Muscle of leg (tissue), 3 donors: ENCODE measurements at regions not wholly inside any gene's neighbourhood (a gene's known extent, or its start where the extent isn't known, plus 50 kb on each side); places are given as distances from the start of the nearest gene placed in this dataset.

Source experiments
- DNase-seq: peaks from one replicate; pipeline ENCODE4 v3.0.0; 2013
- H3K27ac ChIP-seq: one replicate; pipeline ENCODE4 v1.5.1; 2013; ENCODE audit warnings: mild to moderate bottlenecking, low read length, control low read depth
- H3K27me3 ChIP-seq: one replicate; pipeline ENCODE4 v1.6.1; 2013; ENCODE audit warnings: low read length; ENCODE audit not compliant: control insufficient read depth, insufficient read depth
- H3K36me3 ChIP-seq: one replicate; pipeline ENCODE4 v1.6.1; 2013; ENCODE audit warnings: low read length; ENCODE audit not compliant: control insufficient read depth, insufficient read depth
- H3K4me1 ChIP-seq: one replicate; pipeline ENCODE4 v1.6.1; 2013; ENCODE audit warnings: low read length; ENCODE audit not compliant: control insufficient read depth, insufficient read depth
- H3K4me3 ChIP-seq: one replicate; pipeline ENCODE4 v1.5.1; 2013; ENCODE audit warnings: low read length, control low read depth
- H3K9me3 ChIP-seq: replicated peaks from 2 replicates; pipeline ENCODE4 v1.6.1; 2013; ENCODE audit warnings: low read depth, low read length; ENCODE audit not compliant: control insufficient read depth
- WGBS: methylation state at CpG from one replicate; pipeline ENCODE4 v1.1.5; 2013; ENCODE audit warnings: missing lambda C conversion rate; ENCODE audit not compliant: insufficient coverage; 5-methylcytosine and 5-hydroxymethylcytosine counted together

GRCh38 chr6:56348578-56348977 is 101.2 kb upstream of the COL21A1 start:
- Histone ChIP-seq H3K27ac (no peak overlapping the region), H3K4me1 (no peaks in the 10 kb centered on the region), H3K9me3 (peaks cover 3% of the 10 kb centered on the region), H3K36me3 (no peaks in the 10 kb centered on the region), H3K27me3 (no peaks in the 10 kb centered on the region), H3K4me3 (no peak overlapping the region)
- no peak for DNase-seq
- whole genome bisulfite sequencing, result 60% methylated on average over 1 of the region's 1 CpG

DNA sequence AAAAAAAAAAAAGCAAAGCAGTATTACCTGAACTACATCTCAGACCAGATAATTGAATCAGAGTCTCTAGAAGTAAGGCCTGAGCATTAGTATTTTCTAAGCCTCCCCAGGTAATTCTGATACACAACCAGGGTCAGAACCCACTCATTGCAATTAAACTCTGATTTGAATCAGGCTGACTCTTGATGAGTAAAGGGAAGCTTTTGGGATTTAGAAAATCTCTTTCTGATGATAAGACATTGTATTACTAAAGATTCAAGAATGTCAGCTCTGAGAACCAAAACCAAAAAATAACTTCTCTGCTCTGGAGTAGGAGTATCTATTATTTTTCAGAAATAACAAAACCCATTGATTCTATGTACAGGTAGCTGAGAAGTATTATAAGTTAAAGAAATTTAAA is 100.1 kb upstream of the COL21A1 start:
- no peak for DNase-seq
- H3K27ac ChIP-seq, result no peak overlapping the region
- H3K36me3 ChIP-seq, result no peaks in the 10 kb centered on the region
- H3K9me3 ChIP-seq, result no peaks in the 10 kb centered on the region
- H3K27me3 ChIP-seq, result no peaks in the 10 kb centered on the region
- no peak overlapping the region for H3K4me3 ChIP-seq
- no peaks in the 10 kb centered on the region for H3K4me1 ChIP-seq

GRCh38 chr6:56346958-56347357 is 99.6 kb upstream of the COL21A1 start:
- Histone ChIP-seq H3K27me3 (no peaks in the 10 kb centered on the region), H3K27ac (no peak overlapping the region), H3K9me3 (no peaks in the 10 kb centered on the region), H3K36me3 (no peaks in the 10 kb centered on the region), H3K4me3 (no peak overlapping the region), H3K4me1 (no peaks in the 10 kb centered on the region)
- 74% methylated on average over 4 of the region's 4 CpGs for WGBS
- no peak for DNase-seq

GRCh38 chr6:56345376-56345995 is 98.1 kb upstream of the COL21A1 start:
- DNase-seq, result no peak
- H3K4me1 ChIP-seq, result no peaks in the 10 kb centered on the region
- no CpG with 5 or more reads among the region's 6 CpGs for WGBS
- H3K27me3 ChIP-seq, result no peaks in the 10 kb centered on the region
- no peaks in the 10 kb centered on the region for H3K36me3 ChIP-seq
- H3K9me3 ChIP-seq, result no peaks in the 10 kb centered on the region
- no peak overlapping the region for H3K4me3 ChIP-seq
- H3K27ac ChIP-seq, result no peak overlapping the region

DNA sequence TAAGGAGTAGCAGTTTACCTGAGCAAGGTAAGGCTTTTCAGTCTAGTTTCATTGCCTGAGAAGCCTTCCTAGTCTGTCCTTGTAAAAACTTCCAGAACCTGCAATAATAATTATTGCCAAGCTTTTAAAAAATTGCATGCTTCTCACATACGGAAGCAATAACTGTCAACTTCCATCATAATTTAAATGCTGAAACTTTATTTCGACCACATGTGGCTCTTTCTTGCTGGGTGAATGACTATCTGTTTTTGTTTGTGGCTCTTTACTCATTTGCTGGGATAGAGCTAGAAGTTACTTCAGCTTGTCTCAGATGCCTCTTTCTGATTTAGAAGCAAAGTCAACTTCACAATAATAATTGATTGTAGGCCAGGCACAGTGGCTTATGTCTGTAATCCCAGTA is 95.9 kb upstream of the COL21A1 start:
- no peak overlapping the region for H3K27ac ChIP-seq
- no peaks in the 10 kb centered on the region for H3K4me1 ChIP-seq
- no peak overlapping the region for H3K4me3 ChIP-seq
- H3K9me3 ChIP-seq, result no peaks in the 10 kb centered on the region
- no CpG with 5 or more reads among the region's 2 CpGs for WGBS
- DNase-seq, result no peak
- H3K36me3 ChIP-seq, result no peaks in the 10 kb centered on the region
- no peaks in the 10 kb centered on the region for H3K27me3 ChIP-seq

GRCh38 chr6:56339524-56339923 is 92.1 kb upstream of the COL21A1 start:
- WGBS, result no CpG with 5 or more reads among the region's 3 CpGs
- no peak for DNase-seq
- no peak overlapping the region for H3K4me3 ChIP-seq
- no peaks in the 10 kb centered on the region for H3K27me3 ChIP-seq
- no peaks in the 10 kb centered on the region for H3K36me3 ChIP-seq
- H3K9me3 ChIP-seq, result no peaks in the 10 kb centered on the region
- H3K27ac ChIP-seq, result no peak overlapping the region
- no peaks in the 10 kb centered on the region for H3K4me1 ChIP-seq

DNA sequence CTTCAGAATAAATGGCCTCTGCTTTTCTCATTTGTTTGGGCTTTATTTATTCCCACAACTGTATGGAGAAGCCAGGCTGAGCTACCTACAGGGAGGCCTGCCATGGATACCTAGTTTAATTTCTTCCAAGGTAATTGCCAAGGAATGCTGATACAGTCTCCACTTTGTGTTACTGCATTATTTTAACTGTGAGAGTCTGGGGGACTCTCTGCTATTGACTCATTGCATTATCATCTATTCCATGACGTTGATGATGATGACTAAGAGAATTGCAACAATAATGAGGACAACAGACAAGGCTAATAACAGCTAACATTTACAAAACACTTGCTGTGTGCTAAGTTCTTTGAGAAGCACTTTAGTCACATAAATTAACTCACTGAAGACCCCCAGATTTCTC is 88.3 kb upstream of the COL21A1 start:
- Histone ChIP-seq H3K27ac (no peak overlapping the region), H3K4me3 (no peak overlapping the region), H3K9me3 (no peaks in the 10 kb centered on the region), H3K36me3 (no peaks in the 10 kb centered on the region), H3K4me1 (no peaks in the 10 kb centered on the region), H3K27me3 (no peaks in the 10 kb centered on the region)
- no CpG with 5 or more reads among the region's 1 CpG for WGBS
- peak; percentile 30 for DNase-seq

- no peak for DNase-seq
- WGBS, result 80% methylated on average over 1 of the region's 1 CpG
These were observed 87.6 kb upstream of the COL21A1 start for GRCh38 chr6:56334937-56335336.

DNA sequence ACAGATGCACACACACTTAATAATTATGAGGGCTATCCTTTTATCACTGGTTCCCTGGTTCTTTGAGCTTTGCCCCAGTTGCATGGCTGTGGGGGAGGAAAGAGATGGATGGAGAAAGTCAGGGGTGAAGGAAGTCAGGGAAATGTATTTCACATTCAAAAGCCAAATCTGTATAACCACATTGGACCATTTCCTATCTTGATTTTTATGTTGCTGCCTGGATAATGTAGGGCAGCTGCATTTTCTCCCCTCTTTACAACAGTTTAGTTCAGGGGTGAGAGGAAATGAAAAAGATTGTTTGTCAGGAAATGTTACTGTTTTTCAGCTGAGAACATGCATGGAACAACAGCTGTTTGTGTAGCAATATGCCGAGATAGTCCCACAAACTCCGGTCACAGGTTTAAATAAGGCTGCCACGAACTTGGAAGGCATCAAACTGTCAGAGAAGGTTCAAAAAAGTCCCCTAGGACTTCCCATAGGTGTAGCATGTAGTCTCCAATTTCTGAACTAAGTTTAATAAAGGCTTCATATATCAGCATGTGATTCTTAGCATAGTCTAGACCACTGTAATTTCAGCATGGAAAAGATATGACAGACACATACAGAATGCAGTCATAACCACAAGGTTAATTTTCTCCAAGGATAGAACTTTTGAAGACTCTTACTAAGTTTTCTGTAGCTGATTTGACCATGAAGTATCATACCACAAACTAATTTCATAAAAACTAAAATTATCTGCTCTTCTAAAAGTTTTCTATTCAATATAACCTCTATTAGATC is 82.1 kb upstream of the COL21A1 start:
- H3K9me3 ChIP-seq, result no peaks in the 10 kb centered on the region
- H3K27ac ChIP-seq, result no peak overlapping the region
- no peaks in the 10 kb centered on the region for H3K36me3 ChIP-seq
- no peaks in the 10 kb centered on the region for H3K4me1 ChIP-seq
- 5% methylated on average over 3 of the region's 3 CpGs for WGBS
- no peak for DNase-seq
- no peak overlapping the region for H3K4me3 ChIP-seq
- H3K27me3 ChIP-seq, result no peaks in the 10 kb centered on the region

More at GRCh38 chr6:56334937-56335336, 87.6 kb upstream of the COL21A1 start:
- H3K27me3 ChIP-seq, result no peaks in the 10 kb centered on the region
- H3K9me3 ChIP-seq, result no peaks in the 10 kb centered on the region
- H3K4me1 ChIP-seq, result no peaks in the 10 kb centered on the region
- no peak overlapping the region for H3K4me3 ChIP-seq
- no peak overlapping the region for H3K27ac ChIP-seq
- no peaks in the 10 kb centered on the region for H3K36me3 ChIP-seq

GRCh38 chr6:56328728-56329090 is 81.3 kb upstream of the COL21A1 start:
- Histone ChIP-seq H3K4me3 (no peak overlapping the region), H3K27me3 (no peaks in the 10 kb centered on the region), H3K27ac (no peak overlapping the region), H3K36me3 (no peaks in the 10 kb centered on the region), H3K9me3 (no peaks in the 10 kb centered on the region), H3K4me1 (no peaks in the 10 kb centered on the region)
- no peak for DNase-seq
- whole genome bisulfite sequencing, result 57% methylated on average over 2 of the region's 5 CpGs
